ENCODE measurements at regions not wholly inside any gene's neighbourhood (a gene's known extent, or its start where the extent isn't known, plus 50 kb on each side); places are given as distances from the start of the nearest gene placed in this dataset.

DNA sequence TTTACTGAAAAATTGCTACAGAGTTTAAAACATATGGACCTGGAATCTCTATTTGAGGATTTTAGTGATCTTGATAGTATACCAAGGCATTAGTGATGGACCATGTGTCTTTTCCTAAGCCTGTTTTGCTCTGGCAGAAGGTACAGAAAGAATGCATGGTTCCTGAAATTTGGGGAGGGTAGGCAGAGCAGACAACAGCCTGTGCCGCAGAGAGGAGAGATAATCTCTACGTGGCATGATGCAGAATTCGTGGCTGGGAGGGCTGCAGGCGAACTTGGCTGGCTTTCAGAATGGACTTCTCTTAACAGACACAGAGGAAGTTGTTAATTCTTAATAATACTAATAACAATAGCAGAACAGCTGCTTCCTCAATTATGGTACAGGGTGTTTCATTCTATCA is 137.5 kb upstream of the FOXB1 start:
- no peak for ATAC-seq (ENCODE audit: insufficient read depth, low FRiP score)
- Histone ChIP-seq H3K4me3 (no peak overlapping the region), H3K27ac (ENCODE audit: low read depth in 1 of 2, low read length in 1 of 2) (no peak overlapping the region), H3K9me3 (ENCODE audit: control insufficient read depth in 4 of 4, insufficient read depth in 3 of 4, low read length in 3 of 4) (no peaks in the 10 kb centered on the region), H3K9ac (ENCODE audit: insufficient read depth in 1 of 2, low read length in 2 of 2) (no peak overlapping the region), H3K27me3 (ENCODE audit: control insufficient read depth in 3 of 3, insufficient read depth in 3 of 3, low read length in 2 of 3) (peaks cover 0 to 8% (median 3%) of the 10 kb centered on the region in 3 donors), H3K4me1 (ENCODE audit: control insufficient read depth in 5 of 5, insufficient read depth in 5 of 5, low read length in 5 of 5) (no peaks in the 10 kb centered on the region), H3K36me3 (ENCODE audit: control insufficient read depth in 4 of 4, insufficient read depth in 4 of 4, low read length in 4 of 4) (no peaks in the 10 kb centered on the region)
- 33 to 38% methylated on average over 4 of the region's 4 CpGs for WGBS, 2 donors
- TF ChIP-seq CTCF (IDR thresholded peaks at IDR 0.05; ENCODE audit: control extremely low read depth, extremely low read depth): no peak
- peak in 1 of 3 donors; percentile 21 for DNase-seq

- WGBS, 2 donors: 72 to 81% methylated on average over 9 of the region's 9 CpGs
- Histone ChIP-seq H3K4me1 (ENCODE audit: control insufficient read depth in 5 of 5, insufficient read depth in 5 of 5, low read length in 5 of 5) (no peaks in the 10 kb centered on the region), H3K9me3 (ENCODE audit: control insufficient read depth in 4 of 4, insufficient read depth in 3 of 4, low read length in 3 of 4) (no peaks in the 10 kb centered on the region), H3K9ac (ENCODE audit: insufficient read depth in 1 of 2, low read length in 2 of 2) (no peak overlapping the region), H3K4me3 (no peak overlapping the region), H3K27ac (ENCODE audit: low read depth in 1 of 2, low read length in 1 of 2) (no peak overlapping the region), H3K27me3 (ENCODE audit: control insufficient read depth in 3 of 3, insufficient read depth in 3 of 3, low read length in 2 of 3) (peaks cover 0 to 12% (median 3%) of the 10 kb centered on the region in 3 donors), H3K36me3 (ENCODE audit: control insufficient read depth in 4 of 4, insufficient read depth in 4 of 4, low read length in 4 of 4) (no peaks in the 10 kb centered on the region)
- TF ChIP-seq CTCF (IDR thresholded peaks at IDR 0.05; ENCODE audit: control extremely low read depth, extremely low read depth): no peak
- no peak for DNase-seq
- no peak for ATAC-seq (ENCODE audit: insufficient read depth, low FRiP score)
Observed at GRCh38 chr15:59862191-59863155, 141.6 kb upstream of the FOXB1 start.

- ATAC-seq (ENCODE audit: insufficient read depth, low FRiP score) (no peak), DNase-seq (peak in 2 of 3 donors; percentile 28 to 40)
- 62 to 63% methylated on average over 3 of the region's 3 CpGs for WGBS, 2 donors
- Histone ChIP-seq H3K27me3 (ENCODE audit: control insufficient read depth in 3 of 3, insufficient read depth in 3 of 3, low read length in 2 of 3) (peaks cover 0 to 3% (median 2%) of the 10 kb centered on the region in 3 donors), H3K36me3 (ENCODE audit: control insufficient read depth in 4 of 4, insufficient read depth in 4 of 4, low read length in 4 of 4) (no peaks in the 10 kb centered on the region), H3K9me3 (ENCODE audit: control insufficient read depth in 4 of 4, insufficient read depth in 3 of 4, low read length in 3 of 4) (no peaks in the 10 kb centered on the region), H3K9ac (ENCODE audit: insufficient read depth in 1 of 2, low read length in 2 of 2) (no peak overlapping the region), H3K27ac (ENCODE audit: low read depth in 1 of 2, low read length in 1 of 2) (no peak overlapping the region), H3K4me1 (ENCODE audit: control insufficient read depth in 5 of 5, insufficient read depth in 5 of 5, low read length in 5 of 5) (peaks cover 0 to 9% (median 0%) of the 10 kb centered on the region in 5 donors), H3K4me3 (no peak overlapping the region)
- TF ChIP-seq CTCF (IDR thresholded peaks at IDR 0.05; ENCODE audit: control extremely low read depth, extremely low read depth): no peak
Observed at GRCh38 chr15:59847968-59848367, 156.1 kb upstream of the FOXB1 start.
